SK-N-SH (cell line): ENCODE measurements at regions not wholly inside any gene's neighbourhood (a gene's known extent, or its start where the extent isn't known, plus 50 kb on each side); places are given as distances from the start of the nearest gene placed in this dataset.

Experiments
- CTCF ChIA-PET: fragments of 300-600, 350-600 bp; formaldehyde crosslinking; extraction: SDS; loops from one replicate; lab custom pipeline; 2021; lab: Yijun Ruan, JAX
- POLR2A ChIA-PET: fragments of 350-600 bp; sonication (Branson Sonifier 250); formaldehyde crosslinking; extraction: SDS; loops from one replicate; lab custom pipeline; 2020; ENCODE audit warnings: antibody characterized with exemption, inconsistent platforms; lab: Yijun Ruan, JAX
- DNase-seq: peaks from one replicate; pipeline ENCODE4 v3.0.0; 2012
- H2AFZ ChIP-seq: fragments of 200-600 bp; sonication (generic); 2 replicates; pipeline ENCODE4 v1.8.1; 2016; ENCODE audit warnings: antibody characterized with exemption, mild to moderate bottlenecking, low read depth
- H3F3A ChIP-seq: fragments of 200-600 bp; sonication (generic); replicated peaks from 2 replicates; pipeline ENCODE3; 2016; ENCODE audit warnings: antibody characterized with exemption, mild to moderate bottlenecking; ENCODE audit not compliant: insufficient read depth
- H3K27ac ChIP-seq, 2 experiments: fragments of 200-500 bp in 1 of 2; fragments of 200-600 bp in 1 of 2; sonication (Bioruptor generic) in 1 of 2; sonication (generic), shearing (Covaris generic) in 1 of 2; 2 replicates each; pipeline versions ENCODE4 v1.5.1 to v1.6.1; 2014 to 2016; ENCODE audit warnings: low read depth in 2 of 2, inconsistent platforms in 1 of 2, low read length in 1 of 2, mild to moderate bottlenecking in 1 of 2, mixed read lengths in 1 of 2
- H3K27me3 ChIP-seq: fragments of 200-600 bp; sonication (generic), shearing (Covaris generic); 2 replicates; pipeline ENCODE4 v1.6.1; 2016; ENCODE audit warnings: mixed run types; ENCODE audit not compliant: insufficient read depth
- H3K36me3 ChIP-seq, 2 experiments: fragments of 200-500 bp in 1 of 2; fragments of 200-600 bp in 1 of 2; sonication (Bioruptor generic) in 1 of 2; sonication (generic) in 1 of 2; replicated peaks in 1 of 2; 2 replicates each; pipeline versions ENCODE3 to v1.5.1; 2014 to 2016; ENCODE audit warnings: low read length in 1 of 2, mild to moderate bottlenecking in 1 of 2; ENCODE audit not compliant: insufficient read depth in 2 of 2, control insufficient read depth in 1 of 2
- H3K4me1 ChIP-seq, 2 experiments: fragments of 200-500 bp in 1 of 2; fragments of 200-600 bp in 1 of 2; sonication (Bioruptor generic) in 1 of 2; sonication (generic), shearing (Covaris generic) in 1 of 2; 2 replicates each; pipeline versions ENCODE4 v1.5.1 to v1.6.1; 2014 to 2016; ENCODE audit warnings: low read depth in 1 of 2, low read length in 1 of 2, mixed run types in 1 of 2; ENCODE audit not compliant: insufficient read depth in 2 of 2, control insufficient read depth in 1 of 2
- H3K4me2 ChIP-seq: fragments of 200-600 bp; sonication (generic), shearing (Covaris generic); 2 replicates; pipeline ENCODE4 v1.6.1; 2017; ENCODE audit warnings: mixed run types
- H3K4me3 ChIP-seq, 2 experiments: fragments of 200-500 bp in 1 of 2; fragments of 200-600 bp in 1 of 2; sonication (Bioruptor generic) in 1 of 2; sonication (generic), shearing (Covaris generic) in 1 of 2; 2 replicates each; pipeline versions ENCODE4 v1.5.1 to v1.8.1; 2014 to 2016; ENCODE audit warnings: low read depth in 2 of 2, inconsistent platforms in 1 of 2, low read length in 1 of 2, mild to moderate bottlenecking in 1 of 2, mixed read lengths in 1 of 2, moderate library complexity in 1 of 2
- H3K79me2 ChIP-seq: fragments of 200-600 bp; sonication (generic); 2 replicates; pipeline ENCODE4 v1.8.1; 2017; ENCODE audit warnings: mild to moderate bottlenecking; ENCODE audit not compliant: insufficient read depth
- H3K9ac ChIP-seq: fragments of 200-600 bp; sonication (generic); 2 replicates; pipeline ENCODE4 v1.6.1; 2017; ENCODE audit warnings: mixed run types
- H3K9me2 ChIP-seq: fragments of 200-600 bp; sonication (generic); 2 replicates; pipeline ENCODE4 v1.6.1; 2017; ENCODE audit warnings: mixed run types
- H3K9me3 ChIP-seq: fragments of 200-600 bp; sonication (generic); 2 replicates; pipeline ENCODE4 v1.6.1; 2017; ENCODE audit warnings: mixed run types, mild to moderate bottlenecking, moderate library complexity
- H4K20me1 ChIP-seq: fragments of 200-600 bp; sonication (generic); 2 replicates; pipeline ENCODE4 v1.6.1; 2017; ENCODE audit warnings: mild to moderate bottlenecking, mixed run types; ENCODE audit not compliant: insufficient read depth
- CHD2 ChIP-seq: fragments of 150-350 bp; IDR thresholded peaks from 2 replicates; pipeline ENCODE4 v1.6.1; 2018; ENCODE audit warnings: low read length; ENCODE audit not compliant: partially characterized antibody
- EP300 ChIP-seq, 2 experiments: IDR thresholded peaks; 2 replicates each; pipeline versions ENCODE4 v1.4.0 to v1.6.1; 2012; ENCODE audit warnings: borderline replicate concordance in 1 of 2, low read depth in 1 of 2, low read length in 1 of 2
- EZH2phosphoT487 ChIP-seq: fragments of 200-600 bp; sonication (generic); IDR thresholded peaks from 2 replicates; pipeline ENCODE4 v1.6.1; 2017; ENCODE audit warnings: low read depth, mixed run types, mild to moderate bottlenecking, antibody characterized with exemption, moderate library complexity, borderline replicate concordance
- FOSL2 ChIP-seq: IDR thresholded peaks from 2 replicates; pipeline ENCODE4 v1.4.0; 2012; ENCODE audit warnings: low read depth, mild to moderate bottlenecking, moderate library complexity, borderline replicate concordance
- FOXJ3 ChIP-seq: sonication (generic); formaldehyde crosslinking; IDR thresholded peaks from 2 replicates; pipeline ENCODE4 v1.5.1; 2020; ENCODE audit warnings: mild to moderate bottlenecking, missing genetic modification reagents
- FOXM1 ChIP-seq: IDR thresholded peaks from 2 replicates; pipeline ENCODE4 v1.4.0; 2012; ENCODE audit warnings: low read depth, mild to moderate bottlenecking
- GABPA ChIP-seq: IDR thresholded peaks from 2 replicates; pipeline ENCODE4 v1.4.0; 2012; ENCODE audit warnings: low read depth, mild to moderate bottlenecking
- GATA2 ChIP-seq: sonication (generic); formaldehyde crosslinking; IDR thresholded peaks from 2 replicates; pipeline ENCODE4 v1.5.0; 2020; ENCODE audit warnings: mild to moderate bottlenecking, missing genetic modification reagents
- NFIC ChIP-seq: IDR thresholded peaks from 2 replicates; pipeline ENCODE4 v1.4.0; 2012; ENCODE audit warnings: borderline replicate concordance
- NRF1 ChIP-seq: IDR thresholded peaks from 2 replicates; pipeline ENCODE4 v1.6.1; 2012; ENCODE audit warnings: low read depth, mild to moderate bottlenecking, low read length
- RAD21 ChIP-seq: IDR thresholded peaks from 2 replicates; pipeline ENCODE4 v1.6.1; 2012; ENCODE audit warnings: mild to moderate bottlenecking, low read length
- RFX5 ChIP-seq: IDR thresholded peaks from 2 replicates; pipeline ENCODE4 v1.6.1; 2012; ENCODE audit warnings: mild to moderate bottlenecking, improper control_type of control experiment, low read length
- SIN3A ChIP-seq: IDR thresholded peaks from 2 replicates; pipeline ENCODE4 v1.6.1; 2012; ENCODE audit warnings: low read depth, mild to moderate bottlenecking, low read length, moderate library complexity, borderline replicate concordance
- TAF1 ChIP-seq: IDR thresholded peaks from 2 replicates; pipeline ENCODE4 v1.6.1; 2012; ENCODE audit warnings: low read depth, mild to moderate bottlenecking, low read length, moderate library complexity, borderline replicate concordance
- TEAD4 ChIP-seq: IDR thresholded peaks from 2 replicates; pipeline ENCODE4 v1.4.0; 2012; ENCODE audit warnings: mild to moderate bottlenecking, borderline replicate concordance; ENCODE audit not compliant: insufficient read depth
- WGBS: methylation state at CpG from one replicate; pipeline ENCODE4 v1.1.6; 2017; ENCODE audit warnings: low lambda C conversion rate; 5-methylcytosine and 5-hydroxymethylcytosine counted together
- TF ChIP-seq, protein P1 (sequence below): IDR thresholded peaks from 2 replicates; pipeline ENCODE4 v1.4.0; 2012; ENCODE audit warnings: low read depth
- TF ChIP-seq, protein P2 (sequence below): IDR thresholded peaks from 2 replicates; pipeline ENCODE4 v1.4.0; 2012; ENCODE audit warnings: low read depth, borderline replicate concordance
- TF ChIP-seq, protein P3 (sequence below): IDR thresholded peaks from 2 replicates; pipeline ENCODE4 v1.6.1; 2012; ENCODE audit warnings: mild to moderate bottlenecking, low read depth, low read length, moderate library complexity
- TF ChIP-seq, protein P4 (sequence below): fragments of 200-600 bp; sonication (generic); IDR thresholded peaks from 2 replicates; pipeline ENCODE4 v1.6.1; 2017; ENCODE audit warnings: antibody characterized with exemption, mild to moderate bottlenecking, moderate library complexity

DNA sequence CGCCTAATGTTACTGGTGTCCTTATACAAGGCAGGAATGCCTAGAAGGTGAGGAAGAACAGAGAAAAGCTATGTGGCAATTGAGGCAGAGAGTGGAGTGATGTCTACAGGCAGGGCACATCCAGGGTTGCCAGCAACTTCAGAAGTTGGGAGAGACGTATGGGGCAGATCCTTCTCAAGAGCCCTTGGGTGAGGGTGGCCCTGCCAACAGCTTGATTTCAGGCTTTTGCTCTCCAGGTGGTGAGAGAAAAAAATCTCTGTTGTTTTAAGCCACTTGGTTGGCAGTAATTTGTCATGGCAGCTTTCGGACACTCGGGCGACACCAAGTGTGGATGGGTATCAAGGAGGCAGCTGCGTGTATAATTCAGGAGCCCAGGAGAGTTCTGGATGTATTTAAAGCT is 217.4 kb upstream of the SMIM21 start:
- CTCF ChIA-PET, result no interaction called here
- H3K4me3 ChIP-seq, result no peak overlapping the region
- no peaks in the 10 kb centered on the region for H3F3A ChIP-seq
- TF ChIP-seq TEAD4, result no peak
- TF ChIP-seq, all 33 proteins: peak for 0
- H3K36me3 ChIP-seq, result no peaks in the 10 kb centered on the region
- H3K4me1 ChIP-seq, result no peaks in the 10 kb centered on the region
- no peaks in the 10 kb centered on the region for H3K79me2 ChIP-seq
- no peaks in the 10 kb centered on the region for H4K20me1 ChIP-seq
- H3K27me3 ChIP-seq, result no peaks in the 10 kb centered on the region
- no peak for DNase-seq
- H3K4me2 ChIP-seq, result no peak overlapping the region
- no peaks in the 10 kb centered on the region for H3K9me3 ChIP-seq
- WGBS, result 59% methylated on average over 6 of the region's 6 CpGs
- POLR2A ChIA-PET, result no interaction called here
- H3K9ac ChIP-seq, result no peak overlapping the region
- no peaks in the 10 kb centered on the region for H3K9me2 ChIP-seq
- no peak overlapping the region for H2AFZ ChIP-seq
- no peak overlapping the region for H3K27ac ChIP-seq

DNA sequence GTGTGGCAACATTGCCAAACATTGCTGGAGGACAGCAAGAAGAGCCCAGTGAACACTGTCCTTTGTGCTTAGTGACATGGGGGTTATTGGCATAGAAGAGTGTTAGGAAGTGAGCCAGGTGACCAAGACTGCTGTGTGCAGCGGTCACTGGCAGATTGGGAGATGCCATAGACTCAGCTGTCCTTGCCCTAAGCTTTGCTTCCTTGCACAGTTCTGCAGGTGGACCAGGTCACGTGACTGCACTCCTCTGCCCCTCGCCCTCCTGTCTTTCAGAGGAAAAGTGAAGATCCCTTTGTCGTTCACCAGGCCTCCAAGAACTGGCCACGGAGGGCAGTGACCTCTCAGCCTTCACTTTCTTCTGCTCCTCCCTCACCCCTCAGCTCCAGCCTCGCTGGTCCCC is 215.6 kb upstream of the SMIM21 start:
- TF ChIP-seq FOSL2, result no peak
- no peak for TF ChIP-seq NFIC
- no peak for TF ChIP-seq FOXM1
- TF ChIP-seq EZH2phosphoT487, result no peak
- no peak for TF ChIP-seq EP300 (IDR thresholded peaks at IDR 0.05; ENCODE audit: borderline replicate concordance in 1 of 2, low read depth in 1 of 2, low read length in 1 of 2)
- TF ChIP-seq, protein P1, sequence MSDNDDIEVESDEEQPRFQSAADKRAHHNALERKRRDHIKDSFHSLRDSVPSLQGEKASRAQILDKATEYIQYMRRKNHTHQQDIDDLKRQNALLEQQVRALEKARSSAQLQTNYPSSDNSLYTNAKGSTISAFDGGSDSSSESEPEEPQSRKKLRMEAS, result no peak
- TF ChIP-seq GABPA, result no peak
- TF ChIP-seq RAD21, result no peak
- TF ChIP-seq, protein P2, sequence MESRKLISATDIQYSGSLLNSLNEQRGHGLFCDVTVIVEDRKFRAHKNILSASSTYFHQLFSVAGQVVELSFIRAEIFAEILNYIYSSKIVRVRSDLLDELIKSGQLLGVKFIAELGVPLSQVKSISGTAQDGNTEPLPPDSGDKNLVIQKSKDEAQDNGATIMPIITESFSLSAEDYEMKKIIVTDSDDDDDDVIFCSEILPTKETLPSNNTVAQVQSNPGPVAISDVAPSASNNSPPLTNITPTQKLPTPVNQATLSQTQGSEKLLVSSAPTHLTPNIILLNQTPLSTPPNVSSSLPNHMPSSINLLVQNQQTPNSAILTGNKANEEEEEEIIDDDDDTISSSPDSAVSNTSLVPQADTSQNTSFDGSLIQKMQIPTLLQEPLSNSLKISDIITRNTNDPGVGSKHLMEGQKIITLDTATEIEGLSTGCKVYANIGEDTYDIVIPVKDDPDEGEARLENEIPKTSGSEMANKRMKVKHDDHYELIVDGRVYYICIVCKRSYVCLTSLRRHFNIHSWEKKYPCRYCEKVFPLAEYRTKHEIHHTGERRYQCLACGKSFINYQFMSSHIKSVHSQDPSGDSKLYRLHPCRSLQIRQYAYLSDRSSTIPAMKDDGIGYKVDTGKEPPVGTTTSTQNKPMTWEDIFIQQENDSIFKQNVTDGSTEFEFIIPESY, result no peak
- no peak for TF ChIP-seq CHD2
- TF ChIP-seq FOXJ3 (CRISPR knock-in tag), result no peak
- no peak for TF ChIP-seq TAF1
- TF ChIP-seq, protein P3, sequence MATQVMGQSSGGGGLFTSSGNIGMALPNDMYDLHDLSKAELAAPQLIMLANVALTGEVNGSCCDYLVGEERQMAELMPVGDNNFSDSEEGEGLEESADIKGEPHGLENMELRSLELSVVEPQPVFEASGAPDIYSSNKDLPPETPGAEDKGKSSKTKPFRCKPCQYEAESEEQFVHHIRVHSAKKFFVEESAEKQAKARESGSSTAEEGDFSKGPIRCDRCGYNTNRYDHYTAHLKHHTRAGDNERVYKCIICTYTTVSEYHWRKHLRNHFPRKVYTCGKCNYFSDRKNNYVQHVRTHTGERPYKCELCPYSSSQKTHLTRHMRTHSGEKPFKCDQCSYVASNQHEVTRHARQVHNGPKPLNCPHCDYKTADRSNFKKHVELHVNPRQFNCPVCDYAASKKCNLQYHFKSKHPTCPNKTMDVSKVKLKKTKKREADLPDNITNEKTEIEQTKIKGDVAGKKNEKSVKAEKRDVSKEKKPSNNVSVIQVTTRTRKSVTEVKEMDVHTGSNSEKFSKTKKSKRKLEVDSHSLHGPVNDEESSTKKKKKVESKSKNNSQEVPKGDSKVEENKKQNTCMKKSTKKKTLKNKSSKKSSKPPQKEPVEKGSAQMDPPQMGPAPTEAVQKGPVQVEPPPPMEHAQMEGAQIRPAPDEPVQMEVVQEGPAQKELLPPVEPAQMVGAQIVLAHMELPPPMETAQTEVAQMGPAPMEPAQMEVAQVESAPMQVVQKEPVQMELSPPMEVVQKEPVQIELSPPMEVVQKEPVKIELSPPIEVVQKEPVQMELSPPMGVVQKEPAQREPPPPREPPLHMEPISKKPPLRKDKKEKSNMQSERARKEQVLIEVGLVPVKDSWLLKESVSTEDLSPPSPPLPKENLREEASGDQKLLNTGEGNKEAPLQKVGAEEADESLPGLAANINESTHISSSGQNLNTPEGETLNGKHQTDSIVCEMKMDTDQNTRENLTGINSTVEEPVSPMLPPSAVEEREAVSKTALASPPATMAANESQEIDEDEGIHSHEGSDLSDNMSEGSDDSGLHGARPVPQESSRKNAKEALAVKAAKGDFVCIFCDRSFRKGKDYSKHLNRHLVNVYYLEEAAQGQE, result no peak
- TF ChIP-seq NRF1, result no peak
- TF ChIP-seq RFX5, result no peak
- TF ChIP-seq GATA2 (CRISPR knock-in tag), result no peak
- no peak for TF ChIP-seq SIN3A
- TF ChIP-seq, protein P4, sequence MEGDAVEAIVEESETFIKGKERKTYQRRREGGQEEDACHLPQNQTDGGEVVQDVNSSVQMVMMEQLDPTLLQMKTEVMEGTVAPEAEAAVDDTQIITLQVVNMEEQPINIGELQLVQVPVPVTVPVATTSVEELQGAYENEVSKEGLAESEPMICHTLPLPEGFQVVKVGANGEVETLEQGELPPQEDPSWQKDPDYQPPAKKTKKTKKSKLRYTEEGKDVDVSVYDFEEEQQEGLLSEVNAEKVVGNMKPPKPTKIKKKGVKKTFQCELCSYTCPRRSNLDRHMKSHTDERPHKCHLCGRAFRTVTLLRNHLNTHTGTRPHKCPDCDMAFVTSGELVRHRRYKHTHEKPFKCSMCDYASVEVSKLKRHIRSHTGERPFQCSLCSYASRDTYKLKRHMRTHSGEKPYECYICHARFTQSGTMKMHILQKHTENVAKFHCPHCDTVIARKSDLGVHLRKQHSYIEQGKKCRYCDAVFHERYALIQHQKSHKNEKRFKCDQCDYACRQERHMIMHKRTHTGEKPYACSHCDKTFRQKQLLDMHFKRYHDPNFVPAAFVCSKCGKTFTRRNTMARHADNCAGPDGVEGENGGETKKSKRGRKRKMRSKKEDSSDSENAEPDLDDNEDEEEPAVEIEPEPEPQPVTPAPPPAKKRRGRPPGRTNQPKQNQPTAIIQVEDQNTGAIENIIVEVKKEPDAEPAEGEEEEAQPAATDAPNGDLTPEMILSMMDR, result no peak

More for the DNA sequence above, 215.6 kb upstream of the SMIM21 start:
- no peaks in the 10 kb centered on the region for H3K79me2 ChIP-seq
- no peak overlapping the region for H3K4me3 ChIP-seq
- no peaks in the 10 kb centered on the region for H3K36me3 ChIP-seq
- H3K27me3 ChIP-seq, result no peaks in the 10 kb centered on the region
- no peak overlapping the region for H3K27ac ChIP-seq
- no peaks in the 10 kb centered on the region for H4K20me1 ChIP-seq
- no peak for DNase-seq
- H3F3A ChIP-seq, result no peaks in the 10 kb centered on the region
- no peaks in the 10 kb centered on the region for H3K9me3 ChIP-seq
- CTCF ChIA-PET, result no interaction called here
- 22% methylated on average over 4 of the region's 6 CpGs for whole genome bisulfite sequencing
- H3K9ac ChIP-seq, result no peak overlapping the region
- no peaks in the 10 kb centered on the region for H3K9me2 ChIP-seq
- POLR2A ChIA-PET, result no interaction called here
- no peak overlapping the region for H2AFZ ChIP-seq
- H3K4me1 ChIP-seq, result no peaks in the 10 kb centered on the region
- H3K4me2 ChIP-seq, result no peak overlapping the region
